Suppressor macrophage treated with lipopolysaccharide for 4 hours (primary cell): ENCODE measurements at regions not wholly inside any gene's neighbourhood (a gene's known extent, or its start where the extent isn't known, plus 50 kb on each side); places are given as distances from the start of the nearest gene placed in this dataset.
A peak's percentile ranks its signal among the peaks of the same experiment; 100 is the strongest.

Experiments used
- DNase-seq: peaks from one replicate; pipeline ENCODE4 v3.0.0-alpha.2; 2020

DNA sequence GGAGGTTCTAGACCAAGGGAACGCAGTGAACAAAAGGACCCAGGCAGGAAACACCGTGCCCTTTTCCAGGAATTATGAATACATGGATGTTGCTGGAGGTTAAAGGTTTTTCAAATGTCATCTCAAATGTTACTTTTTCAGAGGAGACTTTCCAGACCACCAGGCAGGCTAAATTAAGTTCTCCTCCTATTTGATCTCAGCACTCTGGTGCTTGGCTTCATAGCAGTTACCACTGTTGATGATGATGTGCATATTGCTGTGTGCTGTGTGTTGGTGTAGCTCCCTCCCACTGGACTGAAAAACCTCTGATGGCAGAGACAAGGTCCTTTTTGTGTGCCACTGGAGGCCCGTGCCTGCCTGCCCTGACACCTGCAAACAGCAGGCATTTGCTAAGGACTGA is 137.3 kb upstream of the PTPRM start:
- DNase-seq: no peak

DNA sequence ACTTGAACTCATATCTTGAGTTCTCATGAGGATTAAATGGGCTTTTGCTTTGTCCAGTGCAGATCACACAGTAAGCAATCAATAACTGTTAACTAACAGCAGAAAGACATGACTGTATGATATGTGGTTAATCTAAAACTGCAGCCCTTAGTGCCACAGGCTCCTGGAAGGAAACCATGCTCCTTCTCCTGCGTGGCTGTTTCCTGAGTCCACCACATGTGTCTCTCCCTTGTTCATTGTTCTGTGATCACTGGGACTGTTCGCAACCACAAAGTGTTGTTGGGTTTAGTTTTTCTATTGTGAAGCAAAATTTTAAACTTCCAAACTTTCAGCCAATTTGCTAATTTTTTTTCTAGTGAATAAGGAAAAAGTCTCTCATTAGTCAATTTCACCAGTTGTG is 130.9 kb upstream of the PTPRM start:
- no peak for DNase-seq

DNA sequence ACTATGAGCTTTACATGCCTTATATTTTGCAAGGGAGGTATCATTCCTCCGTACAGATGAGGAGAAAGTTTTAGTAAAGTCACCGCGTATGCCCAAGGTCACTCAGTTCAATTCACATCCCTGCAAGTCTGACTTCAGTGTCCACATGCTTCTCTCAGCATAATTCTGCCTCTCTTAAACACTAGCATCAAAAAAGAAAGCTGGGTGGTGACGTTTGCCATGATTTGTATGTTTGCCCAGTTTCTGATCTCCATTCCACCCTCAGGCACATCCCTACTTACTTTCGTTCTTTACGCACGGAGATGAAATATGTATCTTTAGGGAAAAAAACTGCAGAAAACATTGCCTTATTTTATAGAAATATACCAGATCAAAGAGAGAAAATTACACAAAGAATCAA is 129.2 kb upstream of the PTPRM start:
- DNase-seq: no peak

DNA sequence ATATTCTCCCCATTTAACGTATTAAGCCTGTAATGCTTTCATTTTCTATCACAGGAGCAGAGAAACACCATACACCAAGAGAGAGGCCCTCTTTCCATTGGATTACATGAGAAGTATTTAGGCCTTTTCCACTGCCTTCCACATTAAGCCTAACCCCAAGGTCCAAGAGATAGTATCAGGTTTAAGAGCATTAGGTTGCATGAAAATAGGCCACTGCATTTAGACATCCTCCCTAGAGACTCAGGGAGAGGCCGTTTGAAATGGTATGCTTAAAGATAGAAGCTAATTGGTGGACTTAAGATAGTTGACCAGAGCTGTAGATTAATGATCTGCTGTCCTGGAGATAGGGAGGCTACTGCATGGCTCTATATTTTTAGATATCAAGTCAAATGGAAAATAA is 128.5 kb upstream of the PTPRM start:
- DNase-seq: no peak

DNA sequence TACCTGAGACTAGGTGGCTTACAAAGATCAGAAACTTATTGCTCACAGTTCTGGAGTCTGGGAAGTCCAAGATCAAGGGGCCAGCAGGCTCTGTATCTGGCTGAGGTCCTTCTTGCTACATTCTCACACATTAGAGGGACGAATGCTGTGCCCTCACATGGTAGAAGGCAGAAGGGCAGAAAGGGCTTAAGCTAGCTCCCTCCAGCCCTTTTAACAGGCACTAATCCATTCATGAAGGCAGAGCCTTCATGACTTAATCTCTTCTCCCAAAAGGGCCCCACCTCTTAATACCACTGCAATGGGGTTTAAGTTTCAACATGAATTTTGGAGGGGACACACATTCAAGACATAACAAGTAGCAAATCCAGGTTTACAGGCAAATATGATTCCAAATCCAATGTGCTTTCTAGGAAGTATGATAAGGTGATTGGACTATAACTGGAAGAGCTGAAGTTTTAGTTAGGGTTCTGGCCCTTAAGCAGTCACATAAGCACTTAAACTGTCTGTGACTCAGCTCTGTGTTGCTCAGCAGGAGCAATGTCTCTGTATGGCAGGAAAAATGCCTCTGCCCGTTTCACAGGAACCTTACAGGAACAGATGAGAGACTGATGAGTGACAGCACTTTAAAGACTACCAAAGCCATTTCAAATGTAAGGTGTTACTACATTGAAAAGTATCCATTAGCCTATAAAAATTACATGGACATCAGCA is 119.6 kb upstream of the PTPRM start:
- no peak for DNase-seq

DNA sequence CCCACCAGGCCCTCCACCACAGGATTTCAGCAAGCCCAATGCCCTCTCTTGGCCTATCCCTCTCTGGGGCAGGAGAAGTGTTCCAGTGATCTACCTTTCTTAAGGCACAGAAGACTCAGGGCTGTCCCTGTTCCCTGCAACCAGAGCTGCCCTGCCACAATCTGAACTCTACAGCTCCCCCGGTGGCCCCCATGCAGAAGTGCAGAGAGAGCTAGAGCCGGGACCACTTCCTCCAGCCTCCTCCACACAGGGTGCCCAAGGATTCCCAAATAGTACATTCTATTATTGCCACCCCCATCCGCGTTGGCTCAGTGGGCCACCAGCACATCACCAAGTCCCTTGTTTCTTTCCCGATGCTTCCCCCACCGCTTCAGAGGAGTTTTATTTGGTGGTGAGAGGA is 114.8 kb upstream of the PTPRM start:
- DNase-seq: peak; percentile 46

DNA sequence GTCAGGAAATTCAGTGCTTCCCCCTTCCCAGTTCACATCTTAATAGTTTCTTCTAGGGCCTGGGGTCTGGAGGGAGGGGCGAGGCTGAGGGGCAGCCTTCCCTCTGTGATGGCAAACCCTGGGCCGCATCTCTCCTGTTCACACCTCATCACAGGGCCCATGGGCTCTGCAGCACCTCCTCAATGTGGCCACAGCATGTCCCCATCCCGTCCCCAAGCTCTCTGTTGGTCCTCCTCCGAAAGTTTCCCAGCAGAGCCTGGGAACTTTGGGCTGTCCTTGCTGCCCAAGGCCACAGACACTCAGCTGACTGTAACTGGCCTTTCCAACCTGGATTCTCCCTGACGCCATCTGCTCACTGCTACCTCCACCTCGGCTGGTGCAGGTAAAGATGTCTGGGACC is 112.7 kb upstream of the PTPRM start:
- DNase-seq: no peak

DNA sequence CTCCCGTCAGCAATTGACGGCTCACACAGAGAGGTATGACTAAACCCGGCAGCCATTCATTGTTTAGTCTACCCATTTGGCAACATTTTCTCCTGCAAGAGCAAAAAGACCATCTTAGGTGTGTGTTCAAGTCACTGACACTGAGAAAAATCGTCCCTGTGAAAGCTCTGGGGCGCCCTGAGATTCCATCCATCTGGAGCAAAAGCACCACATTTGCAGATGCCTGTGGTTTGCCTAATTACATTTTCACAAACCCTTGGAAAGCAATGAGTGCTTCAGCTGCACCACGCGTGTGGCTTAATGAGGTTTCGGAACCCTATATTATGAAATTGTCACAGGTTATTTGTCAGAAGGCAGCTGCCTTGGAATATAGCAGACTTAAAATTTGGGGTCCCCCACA is 110.7 kb upstream of the PTPRM start:
- no peak for DNase-seq

DNA sequence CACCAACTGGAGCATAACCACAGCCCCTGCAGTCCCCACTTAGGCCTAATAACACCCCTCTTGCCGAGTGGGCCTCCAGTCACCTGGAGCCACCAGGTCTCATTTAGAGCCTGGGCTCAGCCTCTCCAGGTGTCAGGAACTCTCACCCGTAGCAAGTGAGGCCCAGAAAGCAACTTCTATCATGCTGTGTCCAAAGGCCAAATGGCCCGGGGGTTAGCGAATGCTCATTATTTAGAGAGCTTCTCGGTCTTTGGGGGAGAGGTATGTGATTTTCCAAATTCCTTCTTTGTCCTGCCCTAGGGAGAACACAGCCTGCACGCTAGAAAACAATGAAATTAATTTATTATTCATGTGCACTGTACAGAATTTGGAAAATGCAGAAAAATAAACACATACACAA is 109.9 kb upstream of the PTPRM start:
- no peak for DNase-seq

DNA sequence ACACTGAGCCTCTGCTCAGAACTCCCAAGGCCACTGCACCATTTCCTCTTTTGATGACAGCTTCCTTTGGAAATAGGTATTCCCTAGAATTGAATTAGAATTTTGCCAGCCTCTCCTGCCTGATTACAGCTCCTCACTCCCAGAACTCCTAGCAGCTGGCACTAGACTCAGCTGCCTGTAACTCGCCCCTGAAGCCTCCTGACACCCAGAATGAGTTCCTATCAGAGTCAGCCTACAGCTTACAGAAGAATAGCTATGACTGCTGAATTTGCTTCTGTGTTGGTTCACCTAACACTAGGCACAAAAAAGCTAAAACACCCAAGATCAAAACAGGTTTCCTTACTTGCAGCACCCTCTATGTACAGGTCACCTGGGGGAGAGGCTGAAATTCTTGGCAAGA is 108.2 kb upstream of the PTPRM start:
- DNase-seq: no peak

DNA sequence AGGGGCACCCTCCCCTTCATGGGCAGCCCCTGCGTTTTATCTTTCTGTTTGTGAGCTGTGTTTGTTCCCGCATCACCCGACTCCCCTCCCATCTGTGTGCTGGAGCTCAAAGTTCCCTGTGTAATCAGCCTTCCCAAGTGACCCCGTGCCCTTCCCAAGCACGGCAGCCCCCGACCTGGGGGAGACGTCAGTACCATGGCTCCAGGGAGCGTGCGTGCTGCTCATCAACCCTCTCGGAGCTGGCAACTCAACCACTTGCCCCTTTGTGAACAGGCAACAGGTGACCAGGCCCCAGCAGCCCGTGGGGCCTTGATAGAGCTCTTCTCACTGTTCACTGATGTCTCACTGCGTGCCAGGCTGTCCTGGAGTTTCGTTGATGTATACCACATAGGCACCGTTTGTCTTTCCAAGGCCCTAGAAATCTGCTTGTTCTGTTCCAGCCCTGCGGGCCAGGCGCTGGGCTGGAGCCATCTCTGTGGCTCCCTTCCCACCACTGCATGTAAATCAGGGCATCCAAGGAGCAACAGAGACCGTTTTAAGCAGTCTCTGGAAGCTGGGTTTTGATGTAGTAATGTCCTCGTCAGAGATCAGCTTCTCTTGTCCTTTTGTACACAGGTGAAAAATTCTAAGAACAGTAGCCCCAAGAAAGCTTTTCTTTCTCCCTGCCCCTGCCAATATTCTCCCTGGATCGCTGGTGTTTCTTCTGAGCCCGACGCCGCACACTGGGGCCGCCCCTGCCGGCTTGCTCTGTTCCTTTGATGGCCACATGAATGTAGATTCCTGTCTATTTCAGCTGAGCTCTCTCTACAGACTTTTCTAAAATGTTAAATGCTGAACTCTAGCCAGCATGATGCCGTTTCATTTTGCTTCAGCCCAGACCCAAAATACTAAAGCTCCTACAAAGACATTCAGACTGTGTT is 107.0 kb upstream of the PTPRM start:
- DNase-seq: no peak

DNA sequence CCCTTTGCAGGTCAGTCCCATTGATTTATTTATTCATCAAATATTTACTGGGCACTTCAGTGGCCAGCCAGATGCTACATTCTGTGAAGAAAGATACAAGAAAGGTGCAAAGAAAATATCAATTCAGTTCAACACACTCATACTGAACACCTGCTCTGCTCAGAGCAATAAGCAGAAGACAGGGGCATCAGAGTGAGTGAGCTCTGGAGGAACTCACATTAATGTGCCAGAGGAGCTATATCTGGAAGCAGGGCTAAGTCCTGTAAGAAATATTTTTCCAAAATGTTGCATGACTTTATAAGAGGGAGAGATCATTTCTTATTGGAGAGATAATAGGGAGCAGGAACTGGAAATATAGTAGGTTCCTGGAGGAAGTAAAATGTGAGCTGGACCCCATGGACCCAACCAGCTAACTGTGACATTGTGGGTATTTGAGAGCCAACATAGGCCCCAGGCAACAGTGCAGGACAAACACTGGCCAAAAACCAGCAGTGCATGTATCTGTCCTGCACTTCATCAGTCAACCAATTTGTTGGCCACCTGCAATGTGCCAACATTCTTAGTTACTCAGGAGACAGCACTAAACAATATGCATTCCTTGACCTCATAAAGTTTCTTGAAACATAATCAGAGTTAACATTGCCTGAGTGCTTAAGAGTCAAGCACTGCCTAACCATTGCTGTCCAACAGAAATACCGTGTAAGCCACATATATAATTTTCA is 102.7 kb upstream of the PTPRM start:
- DNase-seq: no peak

DNA sequence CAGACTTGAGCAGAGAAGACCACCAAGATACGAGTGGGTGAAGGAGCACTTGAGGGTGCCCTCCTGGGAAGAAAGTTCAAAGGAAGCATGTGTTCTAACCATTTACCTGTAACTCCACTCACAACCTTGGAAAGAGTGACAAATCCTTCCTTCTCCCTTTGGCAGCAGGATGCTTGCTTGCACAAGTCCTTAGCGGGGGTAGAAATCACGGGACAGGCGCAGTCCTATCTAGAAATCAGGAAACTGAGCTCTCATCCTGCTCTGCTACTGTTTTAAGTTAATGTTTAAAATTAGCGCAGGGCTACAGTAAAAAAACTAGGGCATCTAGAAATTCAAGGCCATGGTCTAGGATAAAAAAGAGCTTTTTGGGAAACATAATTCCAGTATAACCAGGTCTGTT is 100.9 kb upstream of the PTPRM start:
- DNase-seq: no peak

DNA sequence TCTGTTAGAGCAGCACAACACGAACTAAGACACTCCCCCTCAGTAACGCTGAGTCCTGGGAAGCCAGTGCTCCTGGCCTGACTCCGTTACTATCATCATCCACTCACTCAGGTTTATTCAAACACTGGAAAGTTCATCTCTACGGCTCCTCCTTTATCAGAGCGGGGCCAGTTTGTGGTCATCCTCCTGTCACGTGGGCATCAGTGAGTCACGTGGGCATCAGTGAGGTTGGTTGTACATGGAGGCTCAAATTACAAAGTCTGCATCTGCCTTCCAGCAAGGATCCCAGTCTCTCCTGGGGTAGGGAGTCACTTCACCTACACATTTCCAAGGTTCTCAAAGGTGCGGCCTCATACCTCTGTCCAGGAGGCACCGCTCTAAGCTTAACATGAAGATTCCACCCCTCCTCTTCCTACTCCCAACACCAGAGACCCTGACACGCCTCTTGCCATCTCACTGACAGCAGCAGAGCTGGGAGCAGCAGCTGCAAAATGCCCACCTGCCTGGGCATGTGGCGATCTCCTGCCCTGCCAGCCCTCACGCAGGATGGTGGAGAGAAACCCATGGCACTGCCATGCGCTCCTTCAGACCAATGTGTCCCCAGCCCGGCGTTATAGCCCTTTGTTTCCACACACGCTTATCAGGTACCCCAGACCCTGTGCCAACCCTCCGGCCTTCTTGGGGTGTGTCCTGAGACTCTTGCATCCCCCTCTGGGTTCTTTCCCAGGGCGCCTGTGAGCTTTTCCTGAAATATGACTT is 99.2 kb upstream of the PTPRM start:
- no peak for DNase-seq

DNA sequence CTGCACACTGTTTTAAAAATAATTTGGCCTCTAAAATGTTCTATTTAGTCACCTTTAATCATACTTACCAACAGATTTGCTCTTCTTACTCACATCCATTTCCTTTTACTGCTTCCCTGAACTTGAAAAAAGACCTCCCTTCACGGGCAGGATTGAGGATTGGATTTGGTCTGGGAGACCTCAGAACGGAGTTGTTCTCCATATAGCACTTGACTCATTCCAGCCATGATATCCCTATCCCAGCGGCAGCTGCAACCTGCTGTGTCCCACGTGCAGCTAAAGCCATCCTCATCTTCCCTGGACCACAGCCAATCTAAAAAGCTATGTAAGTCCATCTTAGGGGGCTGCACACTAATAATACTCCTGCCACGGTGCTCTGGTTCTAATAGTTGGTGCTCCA is 97.0 kb upstream of the PTPRM start:
- no peak for DNase-seq

DNA sequence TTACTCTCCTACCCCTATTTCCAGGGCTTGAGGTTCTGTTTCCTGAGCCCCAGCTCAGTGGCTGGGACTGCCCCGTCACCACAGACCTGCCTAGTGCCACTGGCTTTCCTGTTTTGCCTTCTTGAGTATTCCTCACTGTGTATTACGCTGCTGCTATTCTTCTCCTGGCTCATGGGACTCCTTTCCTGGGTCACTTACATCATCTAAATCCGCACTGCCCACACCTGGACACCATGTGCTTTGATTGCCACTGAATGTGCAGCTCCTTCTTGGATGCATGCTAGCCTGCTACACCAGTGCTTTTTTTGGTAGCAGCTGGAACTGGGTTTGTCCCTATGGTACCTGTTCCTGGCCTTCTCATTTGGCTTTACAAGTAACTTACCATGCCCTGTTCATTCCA is 96.6 kb upstream of the PTPRM start:
- no peak for DNase-seq

DNA sequence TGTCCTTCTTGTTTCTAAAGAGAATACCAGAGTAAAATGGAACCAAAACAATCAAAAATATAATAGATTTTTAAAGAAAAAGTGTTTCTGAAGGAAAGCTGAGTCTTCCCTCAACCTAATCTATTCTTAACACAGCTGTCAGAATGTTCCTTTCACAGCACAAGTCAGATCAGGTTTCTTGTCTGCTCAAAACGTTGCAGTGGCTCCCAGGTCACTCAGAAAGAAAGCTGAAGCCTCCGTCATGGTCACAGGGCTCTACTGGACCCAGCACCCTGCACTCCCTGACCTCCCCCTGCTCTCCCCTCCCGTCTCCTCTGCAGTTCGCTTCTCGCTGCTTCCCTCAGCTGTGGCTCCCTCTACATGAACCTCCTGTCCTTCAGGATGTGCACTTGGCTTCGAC is 90.7 kb upstream of the PTPRM start:
- DNase-seq: no peak

DNA sequence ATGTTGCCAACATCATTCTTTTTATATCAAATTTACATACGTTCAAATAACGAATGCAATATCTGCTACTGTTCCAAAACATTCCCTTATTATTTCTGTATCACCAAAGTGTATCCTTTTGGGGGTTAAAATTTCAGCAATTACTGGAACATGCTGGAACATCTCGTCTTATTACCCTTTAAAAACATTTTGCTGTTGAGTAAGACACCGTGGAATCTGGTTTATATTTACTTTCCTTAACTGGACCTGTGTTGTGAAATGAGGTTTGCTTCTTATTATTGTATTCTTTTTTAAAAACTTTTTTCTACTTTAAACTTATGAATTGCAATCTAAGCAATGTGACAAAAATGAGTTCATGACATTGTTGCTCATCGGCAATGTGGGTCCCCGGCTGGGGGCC is 87.4 kb upstream of the PTPRM start:
- DNase-seq: no peak

DNA sequence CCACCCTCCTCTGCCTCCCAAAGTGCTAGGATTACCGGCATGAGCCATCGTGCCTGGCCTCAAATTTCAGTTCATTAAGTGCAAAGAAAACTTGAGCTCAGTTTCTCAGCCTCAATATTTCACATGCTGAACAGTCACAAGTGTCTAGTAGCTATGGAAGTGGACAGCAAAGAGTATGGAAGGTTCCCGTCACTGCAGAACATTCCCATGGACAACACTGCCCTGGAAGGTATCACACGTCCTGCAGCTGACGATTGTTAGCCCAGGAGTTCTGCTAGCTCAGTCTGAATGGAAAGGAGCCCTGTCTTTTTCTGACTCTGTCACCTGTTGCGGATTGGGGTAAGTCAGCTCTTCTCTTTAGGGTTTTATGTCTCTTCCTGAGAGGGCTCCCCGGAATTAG is 86.2 kb upstream of the PTPRM start:
- no peak for DNase-seq

DNA sequence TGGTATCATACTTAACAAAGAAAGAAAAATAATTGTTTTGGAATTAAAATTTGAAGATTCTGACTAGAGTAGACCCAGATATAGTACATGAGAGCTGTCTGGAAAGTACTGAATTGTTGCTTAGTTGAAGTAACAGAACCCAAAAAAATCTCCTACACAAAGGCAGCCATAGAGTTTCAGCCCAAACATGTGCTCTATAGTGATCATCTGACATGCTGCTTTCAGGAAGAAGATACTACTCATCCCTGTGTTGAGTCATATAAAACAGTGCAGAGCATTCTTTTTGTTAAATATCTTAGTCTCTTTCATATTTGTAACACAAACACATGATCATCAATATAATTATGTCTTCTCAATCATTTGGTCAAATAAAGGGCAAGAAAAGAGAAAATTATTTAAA is 84.8 kb upstream of the PTPRM start:
- DNase-seq: no peak

DNA sequence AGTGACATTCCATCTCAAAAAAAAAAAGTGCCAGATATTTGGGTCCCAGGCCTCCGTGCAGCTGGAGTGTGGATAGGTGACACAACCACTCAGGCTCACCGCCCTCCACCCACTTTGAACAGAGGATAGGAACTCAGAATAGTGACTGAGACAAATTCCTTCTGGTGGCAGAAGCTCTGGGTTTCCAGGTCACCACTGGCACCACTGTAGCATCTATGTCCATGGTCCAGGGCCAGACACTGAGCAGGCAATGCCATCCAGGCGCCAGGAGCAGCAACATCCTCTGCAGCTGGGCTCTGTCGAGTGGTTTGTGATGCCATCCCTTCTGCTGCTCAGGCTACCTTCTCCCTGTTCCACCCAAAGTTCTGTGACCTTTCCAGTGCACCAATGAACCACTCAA is 81.5 kb upstream of the PTPRM start:
- DNase-seq: no peak

DNA sequence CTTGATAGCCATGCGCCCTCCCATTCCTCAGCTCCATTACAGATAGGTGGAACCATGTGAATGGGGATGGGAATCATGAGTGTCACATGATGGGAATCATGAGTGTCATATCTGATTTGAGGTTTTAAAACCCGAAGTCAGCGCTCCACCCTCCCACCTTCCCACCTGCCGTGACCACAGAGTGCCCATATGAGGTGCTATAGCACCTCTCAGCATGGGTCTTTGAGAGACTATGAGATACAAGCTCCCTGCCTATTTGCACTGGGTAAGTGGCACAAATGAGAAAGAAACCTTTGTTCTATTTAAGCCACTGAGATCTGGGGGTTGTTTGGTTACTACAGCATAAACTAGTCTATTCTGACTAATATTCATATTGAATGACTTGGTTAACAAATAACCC is 78.5 kb upstream of the PTPRM start:
- DNase-seq: no peak

DNA sequence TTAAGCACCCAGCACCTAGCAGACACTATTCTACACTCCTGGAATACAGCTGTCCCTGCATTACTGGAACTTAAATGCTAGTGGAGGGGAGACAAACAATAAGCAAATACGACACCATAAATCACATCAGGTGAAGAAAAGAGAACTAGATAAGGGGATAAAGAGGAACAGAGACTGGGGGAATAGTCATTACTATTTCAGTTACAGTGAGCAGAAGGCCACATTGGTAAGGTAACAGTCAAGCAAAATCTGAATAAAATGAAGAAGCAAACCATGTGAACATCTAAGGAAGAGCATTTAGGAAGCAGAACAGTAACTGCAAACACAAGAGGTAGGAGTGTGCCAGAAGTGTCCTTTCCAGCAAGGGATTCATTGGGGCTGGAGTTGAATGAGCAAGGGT is 77.0 kb upstream of the PTPRM start:
- no peak for DNase-seq
